IMR-90 (cell line): ENCODE measurements at regions not wholly inside any gene's neighbourhood (a gene's known extent, or its start where the extent isn't known, plus 50 kb on each side); places are given as distances from the start of the nearest gene placed in this dataset.

Experiments
- ATAC-seq: fragments of 200-7000 bp; cut with Tn5 transposase; 2 replicates; pipeline ENCODE4 v1.9.1; 2020; ENCODE audit warnings: low read depth, mild to moderate bottlenecking, moderate library complexity
- BruUV-seq: library from RNA; stranded (reverse); fragments of 400-500 nt; replicated peaks from 2 replicates; lab custom pipeline; 2021; lab: Mats Ljungman, UMichigan
- CTCF ChIA-PET: fragments of 300-600 bp; formaldehyde crosslinking; extraction: SDS; loops from one replicate; lab custom pipeline; 2021; ENCODE audit warnings: antibody characterized with exemption; lab: Yijun Ruan, JAX
- POLR2A ChIA-PET: fragments of 300-600 bp; sonication (Branson Sonifier 250); formaldehyde crosslinking; loops from one replicate; lab custom pipeline; 2022; ENCODE audit warnings: antibody characterized with exemption; ENCODE audit not compliant: unreplicated experiment; lab: Charles Lee
- DNase-seq: peaks from one replicate; pipeline ENCODE4 v3.0.0; 2013
- H2AFZ ChIP-seq: replicated peaks from 2 replicates; pipeline ENCODE3; 2013; ENCODE audit warnings: low read length, mild to moderate bottlenecking; ENCODE audit not compliant: poor library complexity
- H2AK5ac ChIP-seq: 2 replicates; pipeline ENCODE4 v1.6.1; 2013; ENCODE audit warnings: low read depth, low read length, inconsistent platforms
- H2AK9ac ChIP-seq: replicated peaks from 2 replicates; pipeline ENCODE3; 2013; ENCODE audit warnings: mild to moderate bottlenecking, low read depth, low read length, moderate library complexity; ENCODE audit not compliant: poor library complexity
- H2BK120ac ChIP-seq: 2 replicates; pipeline ENCODE4 v1.6.1; 2013; ENCODE audit warnings: low read depth, low read length, inconsistent platforms
- H2BK15ac ChIP-seq: 3 replicates; pipeline ENCODE4 v1.6.1; 2013; ENCODE audit warnings: low read depth, low read length, inconsistent platforms
- H2BK20ac ChIP-seq: 2 replicates; pipeline ENCODE4 v1.6.1; 2013; ENCODE audit warnings: low read depth, mild to moderate bottlenecking, inconsistent platforms, low read length, moderate library complexity
- H2BK5ac ChIP-seq: 2 replicates; pipeline ENCODE4 v1.6.1; 2013; ENCODE audit warnings: mild to moderate bottlenecking, low read depth, low read length, inconsistent platforms; ENCODE audit not compliant: poor library complexity, severe bottlenecking
- H3K14ac ChIP-seq: replicated peaks from 2 replicates; pipeline ENCODE4 v1.6.1; 2013; ENCODE audit warnings: low read depth, low read length, inconsistent platforms
- H3K18ac ChIP-seq: 2 replicates; pipeline ENCODE4 v1.6.1; 2013; ENCODE audit warnings: low read depth, low read length, control low read depth
- H3K23ac ChIP-seq: 2 replicates; pipeline ENCODE4 v1.6.1; 2013; ENCODE audit warnings: low read depth, low read length, inconsistent platforms
- H3K27ac ChIP-seq: 2 replicates; pipeline ENCODE4 v1.5.1; 2013; ENCODE audit warnings: mild to moderate bottlenecking, control low read depth, low read length; ENCODE audit not compliant: insufficient read depth
- H3K27me3 ChIP-seq: 2 replicates; pipeline ENCODE4 v1.6.1; 2013; ENCODE audit warnings: low read length; ENCODE audit not compliant: control insufficient read depth, insufficient read depth
- H3K36me3 ChIP-seq: 2 replicates; pipeline ENCODE4 v1.6.1; 2013; ENCODE audit warnings: low read length, mixed read lengths; ENCODE audit not compliant: control insufficient read depth, insufficient read depth
- H3K4ac ChIP-seq: 2 replicates; pipeline ENCODE4 v1.6.1; 2013; ENCODE audit warnings: low read depth, low read length, inconsistent platforms
- H3K4me1 ChIP-seq: 2 replicates; pipeline ENCODE4 v1.6.1; 2013; ENCODE audit warnings: low read length, mixed read lengths; ENCODE audit not compliant: control insufficient read depth, insufficient read depth
- H3K4me2 ChIP-seq: 2 replicates; pipeline ENCODE4 v1.6.1; 2013; ENCODE audit warnings: low read depth, mild to moderate bottlenecking, control low read depth, low read length, moderate library complexity
- H3K4me3 ChIP-seq: 2 replicates; pipeline ENCODE4 v1.5.1; 2013; ENCODE audit warnings: low read depth, mild to moderate bottlenecking, control low read depth, low read length, moderate library complexity; ENCODE audit not compliant: insufficient read depth
- H3K56ac ChIP-seq: 2 replicates; pipeline ENCODE4 v1.6.1; 2013; ENCODE audit warnings: low read length, inconsistent platforms; ENCODE audit not compliant: insufficient read depth; ENCODE audit errors: extremely low read depth
- H3K79me1 ChIP-seq, 2 experiments: 2 replicates each; pipeline ENCODE4 v1.6.1; 2013; ENCODE audit warnings: low read length in 2 of 2, inconsistent platforms in 1 of 2, low read depth in 1 of 2
- H3K9ac ChIP-seq: 2 replicates; pipeline ENCODE4 v1.6.1; 2013; ENCODE audit warnings: low read depth, low read length, control low read depth
- H3K9me1 ChIP-seq: 2 replicates; pipeline ENCODE4 v1.6.1; 2013; ENCODE audit warnings: low read length, inconsistent platforms; ENCODE audit not compliant: insufficient read depth
- H3K9me3 ChIP-seq: 2 replicates; pipeline ENCODE4 v1.6.1; 2013; ENCODE audit warnings: low read length; ENCODE audit not compliant: control insufficient read depth, insufficient read depth
- H4K20me1 ChIP-seq: 2 replicates; pipeline ENCODE4 v1.6.1; 2013; ENCODE audit warnings: low read length, inconsistent platforms; ENCODE audit not compliant: insufficient read depth
- H4K5ac ChIP-seq: 2 replicates; pipeline ENCODE4 v1.6.1; 2013; ENCODE audit warnings: mild to moderate bottlenecking, low read depth, low read length, control low read depth
- H4K8ac ChIP-seq, 2 experiments: 2 replicates each; pipeline ENCODE4 v1.6.1; 2013; ENCODE audit warnings: low read depth in 2 of 2, low read length in 2 of 2, control low read depth in 1 of 2, inconsistent platforms in 1 of 2
- H4K91ac ChIP-seq: 2 replicates; pipeline ENCODE4 v1.6.1; 2013; ENCODE audit warnings: low read depth, low read length, inconsistent platforms; ENCODE audit not compliant: insufficient read depth
- MAFK ChIP-seq: IDR thresholded peaks from 2 replicates; pipeline ENCODE4 v1.6.1; 2012; ENCODE audit warnings: low read depth, low read length, improper control_type of control experiment
- POLR2A ChIP-seq: IDR thresholded peaks from 2 replicates; pipeline ENCODE4 v1.6.1; 2012; ENCODE audit warnings: mild to moderate bottlenecking, low read depth, low read length
- dilution Hi-C: fragments of 300-500 bp; cut with HindIII; formaldehyde crosslinking; loops from one replicate; pipeline ENCODE4 v1.14.3; 2018; ENCODE audit warnings: low sequenced_read_pairs; ENCODE audit not compliant: unreplicated experiment
- in situ Hi-C: fragments of 300-500 bp; cut with MboI; formaldehyde crosslinking; loops from 3 replicates; pipeline ENCODE4 v1.14.3; 2019; ENCODE audit warnings: low sequenced_read_pairs, inconsistent platforms, mixed read lengths
- intact Hi-C: fragments of 100-400 bp; cut with micrococcal nuclease; formaldehyde crosslinking; loops from 2 replicates; pipeline ENCODE4 v1.10.0; 2022

GRCh38 chr4:59024257-59024656, 1914.1 kb upstream of the IGFBP7 start:
- in situ Hi-C loops: no loop called here

More at GRCh38 chr4:59024257-59024656, 1914.1 kb upstream of the IGFBP7 start:
- ChIA-PET POLR2A (no interaction called here), CTCF (no interaction called here)
- no peak overlapping the region for H3K18ac ChIP-seq
- no peak overlapping the region for H3K4me2 ChIP-seq
- H3K4me1 ChIP-seq: no peaks in the 10 kb centered on the region
- no peaks in the 10 kb centered on the region for H3K9me1 ChIP-seq
- H3K36me3 ChIP-seq: no peaks in the 10 kb centered on the region
- H3K14ac ChIP-seq: no peak overlapping the region
- H3K23ac ChIP-seq: no peak overlapping the region
- DNase-seq (no peak), ATAC-seq (no peak)
- no TSS peak for BruUV-seq
- no peak overlapping the region for H4K8ac ChIP-seq
- dilution Hi-C loops (no loop called here), intact Hi-C loops (no loop called here)
- peak; percentile 70; the same call in 1 of the 2 replicates for TF ChIP-seq MAFK
- no peak for TF ChIP-seq POLR2A
- no peak overlapping the region for H2BK5ac ChIP-seq
- no peak overlapping the region for H2BK20ac ChIP-seq
- no peak overlapping the region for H2BK120ac ChIP-seq
- no peaks in the 10 kb centered on the region for H3K79me1 ChIP-seq
- H2BK15ac ChIP-seq: no peak overlapping the region
- H3K27ac ChIP-seq: no peak overlapping the region
- H3K4me3 ChIP-seq: no peak overlapping the region
- no peak overlapping the region for H4K91ac ChIP-seq
- no peak overlapping the region for H2AK9ac ChIP-seq
- H3K27me3 ChIP-seq: no peaks in the 10 kb centered on the region
- H3K9ac ChIP-seq: no peak overlapping the region
- H3K56ac ChIP-seq: no peak overlapping the region
- H4K5ac ChIP-seq: no peak overlapping the region
- no peak overlapping the region for H2AK5ac ChIP-seq
- H3K9me3 ChIP-seq: no peaks in the 10 kb centered on the region
- H2AFZ ChIP-seq: no peak overlapping the region
- no peak overlapping the region for H3K4ac ChIP-seq
- H4K20me1 ChIP-seq: no peaks in the 10 kb centered on the region
